Testis (tissue), 2 donors: ENCODE measurements at regions not wholly inside any gene's neighbourhood (a gene's known extent, or its start where the extent isn't known, plus 50 kb on each side); places are given as distances from the start of the nearest gene placed in this dataset.
"Not testable (repeated sequence)": the region's sequence is repeated elsewhere in the genome, so short reads cannot be mapped to it uniquely, and the experiment has no call there.

ENCODE experiments used
- POLR2A ChIP-seq: fragments of 450-650 bp; IDR thresholded peaks from one replicate; pipeline ENCODE4 v1.6.1; 2017; ENCODE audit warnings: antibody characterized with exemption, mild to moderate bottlenecking, moderate library complexity
- TF ChIP-seq, protein P1 (sequence below), 3 experiments: fragments of 450-650 bp in 2 of 3; fragments of 200-600 bp in 1 of 3; sonication (generic) in 1 of 3; IDR thresholded peaks; one replicate each; pipeline ENCODE4 v1.5.1; 2016 to 2019; ENCODE audit warnings: antibody characterized with exemption in 3 of 3, mild to moderate bottlenecking in 2 of 3, moderate library complexity in 1 of 3

GRCh38 chr3:130203633-130204032 is 122.0 kb downstream of the ALG1L2 start:
- TF ChIP-seq, protein P1, sequence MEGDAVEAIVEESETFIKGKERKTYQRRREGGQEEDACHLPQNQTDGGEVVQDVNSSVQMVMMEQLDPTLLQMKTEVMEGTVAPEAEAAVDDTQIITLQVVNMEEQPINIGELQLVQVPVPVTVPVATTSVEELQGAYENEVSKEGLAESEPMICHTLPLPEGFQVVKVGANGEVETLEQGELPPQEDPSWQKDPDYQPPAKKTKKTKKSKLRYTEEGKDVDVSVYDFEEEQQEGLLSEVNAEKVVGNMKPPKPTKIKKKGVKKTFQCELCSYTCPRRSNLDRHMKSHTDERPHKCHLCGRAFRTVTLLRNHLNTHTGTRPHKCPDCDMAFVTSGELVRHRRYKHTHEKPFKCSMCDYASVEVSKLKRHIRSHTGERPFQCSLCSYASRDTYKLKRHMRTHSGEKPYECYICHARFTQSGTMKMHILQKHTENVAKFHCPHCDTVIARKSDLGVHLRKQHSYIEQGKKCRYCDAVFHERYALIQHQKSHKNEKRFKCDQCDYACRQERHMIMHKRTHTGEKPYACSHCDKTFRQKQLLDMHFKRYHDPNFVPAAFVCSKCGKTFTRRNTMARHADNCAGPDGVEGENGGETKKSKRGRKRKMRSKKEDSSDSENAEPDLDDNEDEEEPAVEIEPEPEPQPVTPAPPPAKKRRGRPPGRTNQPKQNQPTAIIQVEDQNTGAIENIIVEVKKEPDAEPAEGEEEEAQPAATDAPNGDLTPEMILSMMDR (IDR thresholded peaks at IDR 0.05), result not testable (repeated sequence)
- TF ChIP-seq POLR2A, result not testable (repeated sequence)
